Stimulated activated CD4-positive, alpha-beta T cell treated with anti-CD3 and anti-CD28 coated beads, Interleukin-1b, Interleukin-23, amount 100 ng/mL, for 1 hour (primary cell): ENCODE measurements at regions not wholly inside any gene's neighbourhood (a gene's known extent, or its start where the extent isn't known, plus 50 kb on each side); places are given as distances from the start of the nearest gene placed in this dataset.

Experiments used
- DNase-seq, 2 donors: peaks; one replicate each; pipeline ENCODE4 v3.0.0-alpha.2; 2020; ENCODE audit warnings: low read depth in 2 of 2

GRCh38 chr14:38329246-38329645 is 73.4 kb upstream of the CLEC14A start:
- DNase-seq, result no peak

- DNase-seq, result no peak
Observed at GRCh38 chr14:38316922-38317321, 61.0 kb upstream of the CLEC14A start.

GRCh38 chr14:38311655-38312054 is 55.8 kb upstream of the CLEC14A start:
- DNase-seq, result no peak

GRCh38 chr14:38310420-38310995 is 54.6 kb upstream of the CLEC14A start:
- no peak for DNase-seq

- DNase-seq, result no peak
Observed at GRCh38 chr14:38309522-38310277, 53.8 kb upstream of the CLEC14A start.
